Neural cell (in vitro differentiated cells): ENCODE measurements at regions not wholly inside any gene's neighbourhood (a gene's known extent, or its start where the extent isn't known, plus 50 kb on each side); places are given as distances from the start of the nearest gene placed in this dataset.
"Not testable (repeated sequence)": the region's sequence is repeated elsewhere in the genome, so short reads cannot be mapped to it uniquely, and the experiment has no call there.

Experiments used
- EP300 ChIP-seq: fragments of 450-650 bp; conservative IDR thresholded peaks from 2 replicates; pipeline ENCODE4 v1.6.1; 2014; ENCODE audit warnings: antibody characterized with exemption, mild to moderate bottlenecking, moderate library complexity; ENCODE audit not compliant: poor library complexity, severe bottlenecking
- EZH2 ChIP-seq: fragments of 200-600, 300-800 bp; shearing (Covaris generic), sonication (generic); IDR thresholded peaks from 2 replicates; pipeline ENCODE4 v1.6.1; 2014; ENCODE audit warnings: antibody characterized with exemption, low read length, borderline replicate concordance, mild to moderate bottlenecking; ENCODE audit not compliant: insufficient read depth, poor library complexity, severe bottlenecking
- MXI1 ChIP-seq: fragments of 450-650 bp; conservative IDR thresholded peaks from 2 replicates; pipeline ENCODE4 v1.6.1; 2014; ENCODE audit warnings: antibody characterized with exemption, mild to moderate bottlenecking; ENCODE audit not compliant: poor library complexity, severe bottlenecking
- POLR2AphosphoS5 ChIP-seq: IDR thresholded peaks from 2 replicates; pipeline ENCODE4 v1.6.1; 2012
- REST ChIP-seq: IDR thresholded peaks from 2 replicates; pipeline ENCODE4 v1.6.1; 2012; ENCODE audit warnings: borderline replicate concordance
- SMC3 ChIP-seq: fragments of 450-650 bp; conservative IDR thresholded peaks from 2 replicates; pipeline ENCODE4 v1.6.1; 2014; ENCODE audit warnings: antibody characterized with exemption, mild to moderate bottlenecking, moderate library complexity; ENCODE audit not compliant: poor library complexity
- TAF1 ChIP-seq: IDR thresholded peaks from 2 replicates; pipeline ENCODE4 v1.6.1; 2012; ENCODE audit warnings: low read depth
- TF ChIP-seq, protein P1 (sequence below): fragments of 450-650 bp; IDR thresholded peaks from 2 replicates; pipeline ENCODE4 v1.5.1; 2014; ENCODE audit warnings: antibody characterized with exemption, mild to moderate bottlenecking, moderate library complexity; ENCODE audit not compliant: poor library complexity, severe bottlenecking

DNA sequence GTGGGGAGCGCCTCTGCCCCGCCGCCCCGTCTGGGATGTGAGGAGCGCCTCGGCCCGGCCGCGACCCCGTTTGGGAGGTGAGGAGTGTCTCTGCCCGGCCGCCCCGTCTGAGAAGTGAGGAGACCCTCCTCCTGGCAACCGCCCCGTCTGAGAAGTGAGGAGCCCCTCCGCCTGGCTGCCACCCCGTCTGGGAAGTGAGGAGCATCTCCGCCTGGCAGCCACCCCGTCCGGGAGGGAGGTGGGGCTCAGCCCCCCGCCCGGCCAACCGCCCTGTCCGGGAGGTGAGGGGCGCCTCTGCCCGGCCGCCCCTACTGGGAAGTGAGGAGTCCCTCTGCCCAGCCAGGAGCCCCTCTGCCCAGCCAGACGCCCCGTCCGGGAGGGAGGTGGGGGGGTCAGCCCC lies 61.8 kb upstream of the SVIL start:
- TF ChIP-seq, protein P1, sequence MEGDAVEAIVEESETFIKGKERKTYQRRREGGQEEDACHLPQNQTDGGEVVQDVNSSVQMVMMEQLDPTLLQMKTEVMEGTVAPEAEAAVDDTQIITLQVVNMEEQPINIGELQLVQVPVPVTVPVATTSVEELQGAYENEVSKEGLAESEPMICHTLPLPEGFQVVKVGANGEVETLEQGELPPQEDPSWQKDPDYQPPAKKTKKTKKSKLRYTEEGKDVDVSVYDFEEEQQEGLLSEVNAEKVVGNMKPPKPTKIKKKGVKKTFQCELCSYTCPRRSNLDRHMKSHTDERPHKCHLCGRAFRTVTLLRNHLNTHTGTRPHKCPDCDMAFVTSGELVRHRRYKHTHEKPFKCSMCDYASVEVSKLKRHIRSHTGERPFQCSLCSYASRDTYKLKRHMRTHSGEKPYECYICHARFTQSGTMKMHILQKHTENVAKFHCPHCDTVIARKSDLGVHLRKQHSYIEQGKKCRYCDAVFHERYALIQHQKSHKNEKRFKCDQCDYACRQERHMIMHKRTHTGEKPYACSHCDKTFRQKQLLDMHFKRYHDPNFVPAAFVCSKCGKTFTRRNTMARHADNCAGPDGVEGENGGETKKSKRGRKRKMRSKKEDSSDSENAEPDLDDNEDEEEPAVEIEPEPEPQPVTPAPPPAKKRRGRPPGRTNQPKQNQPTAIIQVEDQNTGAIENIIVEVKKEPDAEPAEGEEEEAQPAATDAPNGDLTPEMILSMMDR = not testable (repeated sequence)
- TF ChIP-seq REST, POLR2AphosphoS5, MXI1, TAF1, SMC3, EP300, EZH2: not testable (repeated sequence)
